Thymus (tissue), 11 donors: ENCODE measurements at regions not wholly inside any gene's neighbourhood (a gene's known extent, or its start where the extent isn't known, plus 50 kb on each side); places are given as distances from the start of the nearest gene placed in this dataset.
"Not testable (repeated sequence)": the region's sequence is repeated elsewhere in the genome, so short reads cannot be mapped to it uniquely, and the experiment has no call there.

Experiments used
- DNase-seq, 9 donors: peaks; one replicate each; pipeline ENCODE4 v3.0.0-alpha.2; 2013; ENCODE audit warnings: low spot score in 9 of 9, low read depth in 6 of 9, missing footprints in 1 of 9
- H3K27ac ChIP-seq, 2 donors: one replicate each; pipeline ENCODE4 v1.5.1; 2013; ENCODE audit warnings: control low read depth in 1 of 2, low read depth in 1 of 2, low read length in 1 of 2, mild to moderate bottlenecking in 1 of 2, moderate library complexity in 1 of 2
- H3K27me3 ChIP-seq, 2 donors: one replicate each; pipeline ENCODE4 v1.5.1; 2013; ENCODE audit warnings: low read length in 1 of 2; ENCODE audit not compliant: control insufficient read depth in 2 of 2, insufficient read depth in 1 of 2
- H3K36me3 ChIP-seq, 2 donors: one replicate each; pipeline ENCODE4 v1.5.1; 2013; ENCODE audit warnings: low read length in 1 of 2, mild to moderate bottlenecking in 1 of 2, moderate library complexity in 1 of 2; ENCODE audit not compliant: control insufficient read depth in 2 of 2, insufficient read depth in 2 of 2
- H3K4me1 ChIP-seq, 2 donors: one replicate each; pipeline ENCODE4 v1.5.1; 2013; ENCODE audit warnings: low read length in 2 of 2; ENCODE audit not compliant: control insufficient read depth in 2 of 2, insufficient read depth in 2 of 2
- H3K4me3 ChIP-seq, 2 donors: one replicate each; pipeline ENCODE4 v1.5.1; 2013; ENCODE audit warnings: low read length in 2 of 2, control low read depth in 1 of 2, mild to moderate bottlenecking in 1 of 2
- H3K9me3 ChIP-seq, 2 donors: one replicate each; pipeline ENCODE4 v1.5.1; 2013; ENCODE audit warnings: low read length in 1 of 2, mild to moderate bottlenecking in 1 of 2; ENCODE audit not compliant: control insufficient read depth in 2 of 2, insufficient read depth in 1 of 2
- WGBS: extraction: QIAGEN DNeasy Blood & Tissue Kit; methylation state at CpG from one replicate; pipeline ENCODE4 v1.1.7; 2013; 5-methylcytosine and 5-hydroxymethylcytosine counted together
- donor health status: healthy.

DNA sequence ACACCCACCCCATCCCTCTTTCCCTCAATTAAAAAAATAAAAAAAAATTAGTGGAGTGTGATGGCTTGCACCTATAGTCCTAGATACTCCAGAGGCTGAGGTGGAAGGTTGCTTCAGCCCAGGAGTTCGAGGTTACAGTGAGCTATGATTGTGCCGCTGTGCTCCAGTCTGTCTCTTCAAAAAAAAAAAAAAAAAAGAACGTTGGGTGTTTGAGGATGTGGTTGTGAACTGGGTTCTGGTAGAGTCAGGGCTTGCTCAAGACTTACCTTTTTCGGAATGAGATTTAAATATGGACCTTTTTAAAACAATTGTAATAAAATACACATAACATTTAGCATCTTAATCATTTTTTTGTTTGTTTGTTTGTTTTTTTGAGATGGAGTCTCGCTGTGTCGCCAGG lies 211.9 kb downstream of the OR2B2 start:
- no peak for DNase-seq
- 90% methylated on average over 6 of the region's 6 CpGs for WGBS
- no peaks in the 10 kb centered on the region for H3K9me3 ChIP-seq

DNA sequence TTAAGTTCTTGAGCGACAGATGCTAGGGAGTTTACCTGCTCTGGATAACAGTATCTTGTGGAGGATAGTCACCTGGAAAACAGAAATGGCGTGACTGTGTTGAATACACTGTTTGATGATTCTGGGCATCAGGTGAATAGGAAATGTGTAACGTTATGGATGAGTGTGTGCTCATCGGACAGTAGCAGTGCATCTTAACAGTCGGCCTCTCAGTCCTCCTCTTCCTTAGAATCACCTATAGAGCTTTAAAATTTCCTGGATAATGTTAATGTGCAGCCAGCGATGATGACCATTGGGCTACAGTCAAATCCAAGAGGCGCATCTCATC lies 217.7 kb downstream of the OR2B2 start:
- Histone ChIP-seq H3K9me3 (no peaks in the 10 kb centered on the region), H3K27me3 (peaks cover 0 to 15% of the 10 kb centered on the region in 2 donors), H3K4me1 (peaks cover 4% of the 10 kb centered on the region in 2 donors), H3K4me3 (peak overlapping the region; percentile 65 to 87), H3K36me3 (no peaks in the 10 kb centered on the region), H3K27ac (no peak overlapping the region)
- DNase-seq = peak in 1 of 9 donors; percentile 2
- 51% methylated on average over 7 of the region's 7 CpGs for WGBS

More for the DNA sequence above, 211.9 kb downstream of the OR2B2 start:
- Histone ChIP-seq H3K27me3 (no peaks in the 10 kb centered on the region), H3K36me3 (peaks cover 0 to 8% of the 10 kb centered on the region in 2 donors), H3K4me3 (no peak overlapping the region), H3K27ac (no peak overlapping the region), H3K4me1 (no peaks in the 10 kb centered on the region)

DNA sequence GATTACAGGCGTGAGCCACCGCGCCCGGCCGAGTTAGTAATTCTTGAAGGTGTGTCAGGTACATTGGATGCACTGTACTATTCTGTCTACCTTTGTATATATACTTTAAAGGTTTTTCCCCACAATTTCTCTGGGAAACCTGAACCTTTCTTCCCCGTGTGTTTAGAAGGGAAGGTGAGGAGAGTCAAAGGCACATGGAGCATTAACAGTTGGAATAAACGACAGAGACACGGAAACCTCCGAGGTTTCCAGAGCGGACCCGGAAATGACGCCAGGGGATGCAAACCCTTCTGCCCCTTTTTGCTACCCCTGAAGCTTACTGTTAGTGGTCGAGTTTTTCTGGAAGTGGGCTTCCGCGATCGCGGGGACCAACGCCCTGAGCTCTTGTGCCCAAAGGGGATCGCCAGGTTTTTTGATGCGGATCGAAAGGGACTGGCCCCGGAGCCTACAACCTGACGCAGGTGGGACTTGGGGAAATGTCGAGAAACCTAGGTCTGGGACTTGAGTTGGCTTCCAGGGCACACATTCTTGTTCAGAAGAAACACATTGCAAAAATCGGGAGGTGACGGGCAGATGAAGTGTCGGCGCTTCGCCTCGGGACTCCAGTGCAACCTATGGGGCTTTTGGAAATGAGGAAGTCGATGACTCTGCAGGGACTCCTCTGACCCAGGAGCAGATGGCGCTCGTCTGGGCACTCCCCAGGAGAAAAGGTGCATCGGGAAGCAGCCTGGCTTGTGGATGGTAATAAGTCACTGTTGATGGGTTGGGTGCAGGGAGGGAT lies 218.2 kb downstream of the OR2B2 start:
- peaks cover 4% of the 10 kb centered on the region in 2 donors for H3K4me1 ChIP-seq
- DNase-seq = peak in 8 of 9 donors; percentile 23 to 77 (median 45)
- H3K27me3 ChIP-seq = peaks cover 0 to 19% of the 10 kb centered on the region in 2 donors
- H3K9me3 ChIP-seq = no peaks in the 10 kb centered on the region
- H3K4me3 ChIP-seq = peak overlapping the region; percentile 65 to 87
- H3K27ac ChIP-seq = peak overlapping the region; percentile 40 to 46
- H3K36me3 ChIP-seq = no peaks in the 10 kb centered on the region
- under 1% methylated on average over 34 of the region's 34 CpGs for WGBS

DNA sequence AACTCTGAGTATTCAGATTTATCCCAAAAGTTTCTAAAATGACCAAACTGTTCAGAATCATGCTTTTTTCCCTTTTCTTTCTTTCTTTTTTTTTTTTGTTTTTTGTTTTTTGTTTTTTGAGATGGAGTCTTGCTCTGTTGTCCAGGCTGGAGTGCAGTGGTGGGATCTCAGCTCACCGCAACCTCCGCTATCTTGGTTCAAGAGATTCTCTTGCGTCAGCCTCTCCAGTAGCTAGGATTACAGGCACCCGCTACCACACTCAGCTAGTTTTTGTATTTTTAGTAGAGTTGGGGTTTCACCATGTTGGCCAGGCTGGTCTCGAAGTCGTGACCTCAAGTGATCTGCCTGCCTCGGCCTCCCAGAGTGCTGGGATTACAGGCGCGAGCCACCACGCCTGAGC lies 219.2 kb upstream of the ZNF184 start:
- WGBS = 98% methylated on average over 10 of the region's 10 CpGs
- not testable (repeated sequence) for H3K4me3 ChIP-seq

DNA sequence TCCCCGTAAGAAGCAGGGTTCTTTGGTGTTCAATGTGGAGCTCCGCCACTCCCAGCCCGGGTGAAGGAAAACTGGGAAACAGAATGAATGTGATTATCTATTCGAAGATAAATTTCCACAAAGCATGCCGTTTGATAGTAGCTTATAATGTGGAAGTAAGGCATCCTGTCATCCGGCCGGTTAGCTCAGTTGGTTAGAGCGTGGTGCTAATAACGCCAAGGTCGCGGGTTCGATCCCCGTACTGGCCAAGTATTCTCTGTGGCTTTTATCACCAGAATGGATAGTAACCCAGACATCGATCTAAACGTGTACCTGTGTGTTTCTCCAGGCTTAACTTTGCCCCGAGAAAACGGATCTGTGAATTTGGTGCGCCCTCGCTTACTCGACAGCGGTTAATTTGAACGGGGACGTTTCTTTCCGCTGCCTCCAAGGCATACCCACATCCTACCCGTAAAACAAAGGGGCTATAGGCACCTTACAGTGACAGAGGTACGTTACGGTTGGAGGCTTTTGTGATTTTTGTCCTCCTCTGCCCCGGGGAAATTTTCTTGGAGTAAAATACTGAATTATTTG lies 215.2 kb upstream of the ZNF184 start:
- 2% methylated on average over 28 of the region's 28 CpGs for WGBS
- H3K9me3 ChIP-seq = no peaks in the 10 kb centered on the region
- peak overlapping the region in 1 of 2 donors; percentile 40 for H3K27ac ChIP-seq
- peak overlapping the region; percentile 53 to 57 for H3K4me3 ChIP-seq
- peaks cover 9 to 70% of the 10 kb centered on the region in 2 donors for H3K27me3 ChIP-seq
- DNase-seq = peak in 8 of 9 donors; percentile 46 to 85 (median 57)
- H3K4me1 ChIP-seq = peaks cover 0 to 13% of the 10 kb centered on the region in 2 donors
- H3K36me3 ChIP-seq = no peaks in the 10 kb centered on the region

More for the DNA sequence above, 219.2 kb upstream of the ZNF184 start:
- not testable (repeated sequence) for H3K27ac ChIP-seq, DNase-seq, H3K9me3 ChIP-seq, H3K36me3 ChIP-seq
- Histone ChIP-seq H3K4me1 (peaks cover 4 to 15% of the 10 kb centered on the region in 2 donors), H3K27me3 (peaks cover 0 to 32% of the 10 kb centered on the region in 2 donors)

DNA sequence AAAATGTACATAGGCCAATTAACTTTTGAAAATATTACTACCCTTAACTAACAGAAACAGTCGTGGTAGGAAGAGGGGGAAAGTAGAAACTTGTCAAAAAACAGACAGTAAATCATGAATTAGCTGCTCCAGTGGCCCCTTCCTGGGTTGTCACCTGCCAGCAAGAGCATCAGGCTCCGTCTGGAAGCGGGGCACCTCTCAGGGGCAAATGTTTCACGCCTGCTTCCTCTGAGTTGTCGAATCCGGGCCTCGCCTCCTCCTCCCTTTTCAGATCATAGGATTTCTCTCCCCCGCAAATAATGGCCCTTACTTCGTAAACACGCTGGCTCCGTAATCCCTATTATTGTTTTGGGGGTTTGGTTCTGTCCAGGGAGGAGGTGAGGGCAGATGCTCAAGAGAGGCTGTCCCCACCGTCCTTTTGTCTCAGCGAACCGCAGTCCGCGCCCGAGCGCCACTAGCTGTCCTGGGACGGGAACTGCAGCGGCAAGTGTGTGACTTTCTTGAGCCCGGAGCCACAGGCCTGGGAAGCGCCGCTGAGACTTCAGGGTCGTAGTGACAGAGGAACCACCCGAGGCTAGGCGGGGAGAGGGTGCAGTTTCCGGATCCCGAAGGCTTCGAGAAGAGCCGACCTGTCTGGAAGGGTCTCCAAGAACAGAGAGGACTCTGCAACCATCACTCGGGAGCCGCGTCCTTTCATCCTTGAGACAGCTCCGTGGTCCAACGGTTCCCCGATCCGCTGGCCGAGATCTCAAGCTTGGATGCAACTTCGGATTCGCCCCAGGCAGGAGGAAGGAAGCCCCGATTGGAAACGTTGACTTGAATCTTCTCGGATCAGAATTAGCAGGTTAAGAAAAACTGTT lies 214.5 kb upstream of the ZNF184 start:
- DNase-seq = peak in 8 of 9 donors; percentile 45 to 87 (median 66)
- H3K27me3 ChIP-seq = peaks cover 12 to 75% of the 10 kb centered on the region in 2 donors
- H3K4me3 ChIP-seq = peak overlapping the region; percentile 53 to 57
- H3K9me3 ChIP-seq = no peaks in the 10 kb centered on the region
- peaks cover 0 to 13% of the 10 kb centered on the region in 2 donors for H3K4me1 ChIP-seq
- no peaks in the 10 kb centered on the region for H3K36me3 ChIP-seq
- under 1% methylated on average over 43 of the region's 43 CpGs for WGBS
- H3K27ac ChIP-seq = peak overlapping the region in 1 of 2 donors; percentile 22

DNA sequence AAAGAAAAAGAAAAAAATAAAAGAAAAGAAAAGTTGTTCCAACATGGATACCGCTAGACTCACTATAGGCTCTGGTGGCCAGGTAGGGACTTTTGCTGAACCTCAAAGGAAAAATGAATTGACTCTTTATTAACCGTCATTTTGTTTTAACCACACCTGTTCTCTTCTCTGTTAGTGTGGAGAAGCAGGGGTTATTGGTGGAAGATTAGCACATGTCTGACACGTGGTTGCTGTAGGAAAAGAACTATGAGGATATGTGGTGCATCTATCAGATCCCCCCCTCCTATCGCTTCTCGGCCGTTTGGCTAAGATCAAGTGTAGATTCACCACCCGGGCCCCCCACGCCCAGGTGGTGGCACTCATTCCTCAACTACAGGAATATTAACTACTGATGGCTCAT lies 212.4 kb upstream of the ZNF184 start:
- no peak overlapping the region for H3K27ac ChIP-seq
- no peaks in the 10 kb centered on the region for H3K36me3 ChIP-seq
- H3K27me3 ChIP-seq = peaks cover 31 to 88% of the 10 kb centered on the region in 2 donors
- DNase-seq = no peak
- H3K4me1 ChIP-seq = peaks cover 0 to 13% of the 10 kb centered on the region in 2 donors
- H3K4me3 ChIP-seq = no peak overlapping the region
- WGBS = 82% methylated on average over 8 of the region's 8 CpGs
- no peaks in the 10 kb centered on the region for H3K9me3 ChIP-seq

DNA sequence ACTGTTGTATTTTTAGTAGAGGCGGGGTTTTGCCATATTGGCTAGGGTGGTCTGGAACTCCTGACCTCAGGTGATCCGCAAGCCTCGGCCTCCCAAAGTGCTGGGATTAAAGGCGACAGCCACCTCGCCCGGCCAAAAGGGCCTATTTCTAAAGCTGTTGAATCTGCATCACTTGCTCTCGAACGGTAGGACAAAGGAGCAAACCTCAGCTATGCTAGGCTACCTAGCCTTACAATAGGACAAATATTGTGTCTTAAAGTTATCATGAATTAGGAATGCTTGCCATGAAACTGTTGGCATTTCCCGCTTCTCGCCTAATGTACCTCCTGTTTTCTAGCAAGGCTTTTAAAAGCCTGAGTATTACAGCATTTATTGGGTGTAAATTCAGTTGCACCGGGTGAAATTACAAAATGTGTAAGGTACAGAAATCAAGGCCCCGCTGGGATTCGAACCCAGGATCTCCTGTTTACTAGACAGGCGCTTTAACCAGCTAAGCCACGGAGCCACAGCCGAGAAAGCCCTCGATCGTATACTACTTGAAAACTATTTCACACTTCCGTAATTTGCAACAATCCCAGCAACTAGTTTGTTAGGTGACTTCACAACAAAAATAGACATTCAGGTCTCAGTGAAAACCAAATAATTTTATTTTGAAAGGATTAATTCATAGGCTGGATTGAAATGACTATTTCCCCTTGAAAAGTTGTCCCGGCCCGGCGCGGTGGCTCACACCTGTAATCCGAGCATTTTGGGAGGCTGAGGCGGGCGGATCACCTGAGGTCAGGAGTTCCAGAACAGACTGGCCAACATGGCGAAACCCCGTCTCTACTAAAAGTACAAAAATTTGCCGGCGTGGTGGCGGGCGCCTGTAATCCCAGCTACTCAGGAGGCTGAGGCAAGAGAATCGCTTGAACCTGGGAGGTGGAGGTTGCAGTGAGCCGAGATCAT lies 211.6 kb upstream of the ZNF184 start:
- Histone ChIP-seq H3K9me3 (peaks cover 0 to 3% of the 10 kb centered on the region in 2 donors), H3K4me3 (no peak overlapping the region), H3K4me1 (peaks cover 0 to 19% of the 10 kb centered on the region in 2 donors), H3K27ac (no peak overlapping the region), H3K36me3 (no peaks in the 10 kb centered on the region), H3K27me3 (peaks cover 37 to 91% of the 10 kb centered on the region in 2 donors)
- 45% methylated on average over 34 of the region's 34 CpGs for WGBS
- DNase-seq = peak in 3 of 9 donors; percentile 23 to 62 (median 45)
